Nephron progenitor cell (in vitro differentiated cells): ENCODE measurements at regions not wholly inside any gene's neighbourhood (a gene's known extent, or its start where the extent isn't known, plus 50 kb on each side); places are given as distances from the start of the nearest gene placed in this dataset.
A peak's percentile ranks its signal among the peaks of the same experiment; 100 is the strongest.
"Not testable (repeated sequence)": the region's sequence is repeated elsewhere in the genome, so short reads cannot be mapped to it uniquely, and the experiment has no call there.

Experiments used
- DNase-seq: peaks from one replicate; pipeline ENCODE4 v3.0.0; 2021
- H3K27ac Mint-ChIP-seq: 2 replicates; pipeline ENCODE4 v1.8.0; 2021; ENCODE audit warnings: mild to moderate bottlenecking, moderate library complexity, mixed read lengths
- H3K27me3 Mint-ChIP-seq: 2 replicates; pipeline ENCODE4 v1.8.0; 2021; ENCODE audit warnings: mild to moderate bottlenecking, low read depth, mixed read lengths; ENCODE audit not compliant: poor library complexity
- H3K36me3 Mint-ChIP-seq: 2 replicates; pipeline ENCODE4 v1.8.0; 2021; ENCODE audit warnings: low read depth, mixed read lengths
- H3K4me1 Mint-ChIP-seq: 2 replicates; pipeline ENCODE4 v1.8.0; 2021; ENCODE audit warnings: mixed read lengths
- H3K4me3 Mint-ChIP-seq: 2 replicates; pipeline ENCODE4 v1.8.0; 2021; ENCODE audit warnings: mild to moderate bottlenecking, moderate library complexity, mixed read lengths
- H3K9me3 Mint-ChIP-seq: 2 replicates; pipeline ENCODE4 v1.8.0; 2021; ENCODE audit warnings: mild to moderate bottlenecking, moderate library complexity, mixed read lengths
- TF ChIP-seq, protein P1 (sequence below): fragments of 200-600 bp; sonication (generic); IDR thresholded peaks from 2 replicates; pipeline ENCODE4 v1.5.0; 2021; ENCODE audit warnings: antibody characterized with exemption

DNA sequence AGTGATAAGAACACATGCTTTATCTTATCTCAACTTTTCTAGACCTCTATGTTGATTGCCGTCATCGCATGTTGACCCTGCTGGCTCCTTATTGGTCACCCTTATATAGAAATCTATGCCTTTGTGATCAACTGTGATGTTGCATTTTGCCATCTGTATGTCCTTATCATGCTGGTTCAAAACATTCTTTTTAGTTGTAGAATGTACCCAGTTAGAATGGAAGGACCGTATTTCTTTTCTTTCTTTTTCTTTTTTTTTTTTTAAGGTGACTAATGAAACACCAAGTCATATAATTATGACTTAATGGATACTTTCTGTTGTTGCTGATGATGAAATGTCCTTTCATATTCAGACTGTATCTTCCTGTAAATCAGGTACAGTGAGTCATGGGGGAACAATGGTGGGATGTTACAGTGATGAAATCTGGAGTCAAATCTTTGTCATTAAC lies 145.9 kb upstream of the CITED2 start:
- Mint-ChIP-seq H3K4me1 (peaks cover 21% of the 10 kb centered on the region), H3K36me3 (peaks cover 3% of the 10 kb centered on the region), H3K27ac (no peak overlapping the region), H3K27me3 (peaks cover 6% of the 10 kb centered on the region), H3K4me3 (no peak overlapping the region), H3K9me3 (peaks cover 3% of the 10 kb centered on the region)
- TF ChIP-seq, protein P1, sequence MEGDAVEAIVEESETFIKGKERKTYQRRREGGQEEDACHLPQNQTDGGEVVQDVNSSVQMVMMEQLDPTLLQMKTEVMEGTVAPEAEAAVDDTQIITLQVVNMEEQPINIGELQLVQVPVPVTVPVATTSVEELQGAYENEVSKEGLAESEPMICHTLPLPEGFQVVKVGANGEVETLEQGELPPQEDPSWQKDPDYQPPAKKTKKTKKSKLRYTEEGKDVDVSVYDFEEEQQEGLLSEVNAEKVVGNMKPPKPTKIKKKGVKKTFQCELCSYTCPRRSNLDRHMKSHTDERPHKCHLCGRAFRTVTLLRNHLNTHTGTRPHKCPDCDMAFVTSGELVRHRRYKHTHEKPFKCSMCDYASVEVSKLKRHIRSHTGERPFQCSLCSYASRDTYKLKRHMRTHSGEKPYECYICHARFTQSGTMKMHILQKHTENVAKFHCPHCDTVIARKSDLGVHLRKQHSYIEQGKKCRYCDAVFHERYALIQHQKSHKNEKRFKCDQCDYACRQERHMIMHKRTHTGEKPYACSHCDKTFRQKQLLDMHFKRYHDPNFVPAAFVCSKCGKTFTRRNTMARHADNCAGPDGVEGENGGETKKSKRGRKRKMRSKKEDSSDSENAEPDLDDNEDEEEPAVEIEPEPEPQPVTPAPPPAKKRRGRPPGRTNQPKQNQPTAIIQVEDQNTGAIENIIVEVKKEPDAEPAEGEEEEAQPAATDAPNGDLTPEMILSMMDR: no peak
- DNase-seq: no peak

DNA sequence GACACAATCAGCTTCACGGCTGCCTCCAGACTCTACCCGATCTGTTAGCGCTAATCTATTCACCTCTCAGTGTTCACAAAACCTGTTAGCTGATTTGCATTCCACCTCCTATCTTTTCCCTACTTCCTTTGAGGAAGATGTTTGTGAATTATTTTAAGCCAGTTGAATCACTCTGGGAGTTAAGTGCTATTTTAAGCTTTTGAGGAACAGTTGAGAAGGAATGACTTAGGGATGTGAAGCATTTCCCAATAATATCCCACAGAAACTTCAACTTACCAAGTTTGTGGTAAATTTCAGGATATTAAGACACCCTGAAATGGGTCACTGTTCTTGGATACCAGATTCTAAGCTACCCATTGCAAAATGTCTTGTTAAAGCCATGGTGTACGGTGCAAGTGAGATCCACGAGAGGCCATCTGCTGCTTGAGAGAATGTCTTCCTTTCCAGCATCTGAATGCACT lies 145.2 kb upstream of the CITED2 start:
- TF ChIP-seq, protein P1: no peak
- H3K4me1 Mint-ChIP-seq: peaks cover 28% of the 10 kb centered on the region
- DNase-seq: no peak

DNA sequence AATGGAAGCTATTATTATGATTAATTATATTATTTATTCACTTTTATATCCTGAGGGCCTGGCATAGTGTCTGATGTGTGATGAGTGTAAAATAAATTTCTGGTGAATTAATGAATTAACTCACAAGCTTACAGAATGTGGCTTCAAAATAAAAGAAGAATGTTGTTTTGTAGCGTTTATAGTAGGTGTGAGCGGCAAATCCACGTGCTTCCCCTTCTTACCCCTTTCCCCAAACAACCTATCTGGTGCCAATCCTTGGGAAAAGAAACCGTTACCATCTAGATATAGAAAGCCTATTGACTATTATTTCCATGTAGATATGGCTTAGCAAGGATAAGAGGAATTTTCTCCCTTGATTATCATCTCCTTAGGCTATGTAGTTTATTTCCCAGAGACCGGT lies 144.6 kb upstream of the CITED2 start:
- Mint-ChIP-seq H3K4me3 (no peak overlapping the region), H3K9me3 (peaks cover 7% of the 10 kb centered on the region), H3K4me1 (peaks cover 32% of the 10 kb centered on the region), H3K36me3 (peaks cover 7% of the 10 kb centered on the region), H3K27ac (no peak overlapping the region), H3K27me3 (peaks cover 6% of the 10 kb centered on the region)
- DNase-seq: no peak
- TF ChIP-seq, protein P1: no peak

More for the DNA sequence above, 145.2 kb upstream of the CITED2 start:
- Mint-ChIP-seq H3K27me3 (peaks cover 6% of the 10 kb centered on the region), H3K36me3 (peaks cover 3% of the 10 kb centered on the region), H3K4me3 (no peak overlapping the region), H3K9me3 (peaks cover 3% of the 10 kb centered on the region), H3K27ac (no peak overlapping the region)

DNA sequence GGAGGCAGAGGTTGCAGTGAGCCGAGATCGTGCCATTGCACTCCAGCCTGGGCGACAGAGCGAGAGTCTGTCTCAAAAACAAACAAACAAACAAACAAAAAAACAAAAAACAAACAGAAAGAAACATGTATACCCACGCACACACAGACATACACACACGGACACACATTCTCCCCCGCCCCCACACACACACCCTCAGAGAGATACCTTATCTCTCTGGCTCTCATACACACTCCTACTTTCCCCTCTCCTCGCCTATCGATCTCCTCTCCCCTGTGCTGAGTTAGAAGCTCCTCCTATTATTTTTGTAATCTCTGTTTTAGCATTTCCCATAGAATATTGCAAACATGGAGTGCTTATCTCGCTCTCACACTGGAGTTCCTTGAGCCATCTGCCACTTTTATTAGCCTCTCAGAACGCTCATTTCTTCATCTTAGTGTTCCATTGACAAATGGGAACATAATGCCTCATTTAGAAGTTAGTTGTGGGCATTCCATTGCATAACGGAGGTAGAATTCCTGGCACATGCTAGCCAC lies 144.2 kb upstream of the CITED2 start:
- no peak overlapping the region for H3K4me3 Mint-ChIP-seq
- DNase-seq: no peak
- TF ChIP-seq, protein P1: no peak
- H3K9me3 Mint-ChIP-seq: peaks cover 7% of the 10 kb centered on the region
- peaks cover 7% of the 10 kb centered on the region for H3K36me3 Mint-ChIP-seq
- H3K27me3 Mint-ChIP-seq: peaks cover 6% of the 10 kb centered on the region
- no peak overlapping the region for H3K27ac Mint-ChIP-seq
- peaks cover 32% of the 10 kb centered on the region for H3K4me1 Mint-ChIP-seq

DNA sequence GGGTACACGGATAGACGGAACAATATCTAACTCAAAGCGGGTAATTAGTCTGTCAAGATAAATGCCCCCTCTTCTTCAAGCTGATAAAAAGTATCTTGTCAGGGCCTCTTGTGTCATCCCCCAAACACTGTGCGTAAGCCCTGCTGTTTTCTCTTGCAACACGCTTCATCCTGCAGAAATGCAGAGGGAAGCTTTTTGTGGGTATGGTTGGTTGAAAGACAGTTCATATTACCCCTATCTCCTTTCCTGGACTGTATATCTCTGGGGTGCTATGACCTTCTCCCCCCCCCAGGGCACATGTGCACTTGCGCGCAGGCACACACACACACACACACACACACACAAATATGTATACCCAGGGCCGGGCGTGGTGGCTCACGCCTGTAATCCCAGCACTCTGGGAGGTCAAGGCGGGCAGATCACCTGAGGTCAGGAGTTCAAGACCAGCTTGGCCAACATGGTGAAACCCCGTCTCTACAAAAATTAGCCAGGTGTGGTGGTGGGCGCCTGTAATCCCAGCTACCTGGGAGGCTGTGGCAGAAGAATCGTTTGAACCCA lies 143.6 kb upstream of the CITED2 start:
- H3K4me1 Mint-ChIP-seq: peaks cover 34% of the 10 kb centered on the region
- not testable (repeated sequence) for H3K27ac Mint-ChIP-seq, DNase-seq, H3K4me3 Mint-ChIP-seq, H3K27me3 Mint-ChIP-seq, H3K36me3 Mint-ChIP-seq, H3K9me3 Mint-ChIP-seq

DNA sequence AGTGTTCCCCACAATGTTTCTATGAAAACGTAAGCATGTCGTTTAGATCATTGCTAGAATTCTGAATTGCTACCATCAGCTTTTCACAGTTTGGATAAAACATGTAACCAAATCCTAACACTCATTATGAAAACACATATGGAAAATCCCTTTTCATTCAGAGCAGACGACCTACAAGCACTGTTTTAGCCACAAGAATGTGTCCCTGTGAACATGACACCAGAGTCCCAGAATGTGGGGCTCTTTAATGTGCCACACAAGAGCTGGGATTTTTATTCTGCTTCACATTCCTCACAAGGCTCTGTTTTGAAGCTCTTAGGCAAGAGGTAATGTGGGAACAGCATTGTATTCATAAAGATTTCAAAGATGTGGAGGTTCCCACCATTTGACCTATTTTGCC lies 141.1 kb upstream of the CITED2 start:
- DNase-seq: no peak
- TF ChIP-seq, protein P1: no peak
- Mint-ChIP-seq H3K27ac (peak overlapping the region; percentile 40), H3K4me3 (no peak overlapping the region), H3K9me3 (peaks cover 11% of the 10 kb centered on the region), H3K27me3 (peaks cover 10% of the 10 kb centered on the region), H3K4me1 (peaks cover 36% of the 10 kb centered on the region), H3K36me3 (peaks cover 4% of the 10 kb centered on the region)
